ENCODE measurements at regions not wholly inside any gene's neighbourhood (a gene's known extent, or its start where the extent isn't known, plus 50 kb on each side); places are given as distances from the start of the nearest gene placed in this dataset.

DNA sequence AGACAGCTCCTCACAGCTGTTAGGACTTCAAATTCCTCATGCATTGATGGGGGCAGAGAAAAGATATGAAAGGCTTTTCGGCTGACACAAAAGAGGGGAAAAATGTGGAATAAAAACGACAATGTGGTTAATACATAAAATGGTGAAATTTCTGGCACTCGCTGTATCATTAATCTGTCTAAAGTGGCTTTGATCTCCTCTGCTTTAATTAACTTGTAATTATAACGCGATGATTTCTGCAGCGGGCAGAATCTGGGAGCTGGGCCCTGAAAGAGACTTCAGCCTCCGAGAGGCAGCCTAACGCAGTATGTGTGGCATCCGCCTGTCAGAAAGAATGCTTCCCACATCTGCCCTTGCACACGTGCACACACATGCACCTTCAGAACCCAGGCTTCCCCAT lies 144.1 kb upstream of the IGSF21 start:
- no peaks in the 10 kb centered on the region for H3K36me3 Mint-ChIP-seq
- H3K4me3 Mint-ChIP-seq, result no peak overlapping the region
- no peak overlapping the region for H3K27ac Mint-ChIP-seq
- no peaks in the 10 kb centered on the region for H3K9me3 Mint-ChIP-seq
- H3K27me3 Mint-ChIP-seq, result peaks cover 4% of the 10 kb centered on the region
- H3K4me1 Mint-ChIP-seq, result peaks cover 0 to 11% (median 7%) of the 10 kb centered on the region in 3 donors

- H3K4me3 Mint-ChIP-seq, result no peak overlapping the region
- no peak overlapping the region for H3K27ac Mint-ChIP-seq
- H3K4me1 Mint-ChIP-seq, result peaks cover under 1 to 5% (median 3%) of the 10 kb centered on the region in 3 donors
- no peaks in the 10 kb centered on the region for H3K36me3 Mint-ChIP-seq
- H3K27me3 Mint-ChIP-seq, result peaks cover 4% of the 10 kb centered on the region
- no peaks in the 10 kb centered on the region for H3K9me3 Mint-ChIP-seq
Observed at GRCh38 chr1:17965515-17966100, 142.0 kb upstream of the IGSF21 start.

GRCh38 chr1:17966341-17966740 lies 141.3 kb upstream of the IGSF21 start:
- H3K9me3 Mint-ChIP-seq, result no peaks in the 10 kb centered on the region
- no peak overlapping the region for H3K27ac Mint-ChIP-seq
- peaks cover 4% of the 10 kb centered on the region for H3K27me3 Mint-ChIP-seq
- H3K36me3 Mint-ChIP-seq, result no peaks in the 10 kb centered on the region
- peaks cover 6 to 12% (median 10%) of the 10 kb centered on the region in 3 donors for H3K4me1 Mint-ChIP-seq
- no peak overlapping the region for H3K4me3 Mint-ChIP-seq

DNA sequence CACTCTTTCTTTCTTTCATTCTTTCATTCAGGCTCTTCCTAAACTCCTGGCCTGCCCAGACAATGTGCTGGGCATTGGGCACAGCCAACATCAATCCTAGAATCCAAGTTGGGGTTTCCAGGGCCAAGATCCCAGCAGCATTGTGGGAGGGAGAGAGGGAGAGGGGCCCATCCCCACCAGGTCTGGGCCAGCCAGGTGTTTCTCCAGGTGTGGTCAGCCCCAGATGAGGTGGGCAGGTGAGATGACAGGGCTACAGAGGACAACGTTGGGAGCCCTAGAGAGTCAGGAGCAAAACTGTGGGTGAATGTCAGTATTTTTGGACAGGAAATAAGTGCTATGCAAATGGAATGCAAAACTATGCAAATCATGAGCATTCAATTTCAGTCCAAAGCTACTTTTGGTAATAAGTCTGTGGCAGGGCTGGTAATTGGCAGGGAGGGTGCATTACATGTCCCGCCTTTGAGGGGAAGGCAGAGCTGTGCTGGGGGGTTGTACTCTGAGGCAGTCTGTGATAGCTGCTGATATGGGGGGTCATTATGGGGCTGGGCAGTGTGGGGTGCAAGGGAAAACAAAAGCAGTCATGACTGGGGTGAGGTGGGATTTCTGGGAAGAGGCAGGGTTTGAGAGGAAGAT lies 139.9 kb upstream of the IGSF21 start:
- Mint-ChIP-seq H3K36me3 (no peaks in the 10 kb centered on the region), H3K9me3 (no peaks in the 10 kb centered on the region), H3K27ac (no peak overlapping the region), H3K4me3 (no peak overlapping the region), H3K4me1 (peaks cover 6 to 15% (median 14%) of the 10 kb centered on the region in 3 donors), H3K27me3 (peaks cover 2% of the 10 kb centered on the region)

GRCh38 chr1:17970757-17971156 lies 136.8 kb upstream of the IGSF21 start:
- Mint-ChIP-seq H3K4me1 (peaks cover 6 to 14% (median 14%) of the 10 kb centered on the region in 3 donors), H3K4me3 (peak overlapping the region in 1 of 4 donors; percentile 38), H3K27me3 (no peaks in the 10 kb centered on the region), H3K9me3 (no peaks in the 10 kb centered on the region), H3K27ac (peak overlapping the region in 2 of 3 donors; percentile 10 to 67), H3K36me3 (no peaks in the 10 kb centered on the region)

DNA sequence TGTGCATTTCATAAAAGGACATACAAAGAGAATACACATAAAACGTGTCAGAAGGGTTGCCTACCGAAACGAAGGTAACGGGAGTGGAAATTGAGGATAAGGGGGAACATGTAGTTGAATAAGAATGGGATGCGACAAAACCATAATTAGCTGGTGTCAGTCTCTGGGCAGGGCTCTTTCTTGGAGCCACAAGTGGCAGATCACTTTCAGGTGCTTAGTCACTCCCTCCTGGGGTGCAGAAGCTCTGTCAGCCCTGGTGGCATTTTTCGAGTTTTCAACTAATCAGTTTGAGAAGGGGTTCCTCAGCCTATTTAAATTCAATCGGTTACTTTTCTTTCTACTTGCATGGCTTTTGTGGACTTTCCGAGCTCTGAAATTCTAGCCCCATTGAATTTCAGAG lies 133.9 kb upstream of the IGSF21 start:
- no peak overlapping the region for H3K27ac Mint-ChIP-seq

GRCh38 chr1:17976854-17977253 lies 130.7 kb upstream of the IGSF21 start:
- Mint-ChIP-seq H3K27me3 (no peaks in the 10 kb centered on the region), H3K4me1 (no peaks in the 10 kb centered on the region), H3K9me3 (no peaks in the 10 kb centered on the region), H3K36me3 (no peaks in the 10 kb centered on the region), H3K27ac (no peak overlapping the region), H3K4me3 (no peak overlapping the region)

More for the DNA sequence above, 133.9 kb upstream of the IGSF21 start:
- Mint-ChIP-seq H3K9me3 (no peaks in the 10 kb centered on the region), H3K27me3 (no peaks in the 10 kb centered on the region), H3K4me1 (peaks cover 6 to 14% (median 12%) of the 10 kb centered on the region in 3 donors), H3K36me3 (no peaks in the 10 kb centered on the region), H3K4me3 (no peak overlapping the region)

DNA sequence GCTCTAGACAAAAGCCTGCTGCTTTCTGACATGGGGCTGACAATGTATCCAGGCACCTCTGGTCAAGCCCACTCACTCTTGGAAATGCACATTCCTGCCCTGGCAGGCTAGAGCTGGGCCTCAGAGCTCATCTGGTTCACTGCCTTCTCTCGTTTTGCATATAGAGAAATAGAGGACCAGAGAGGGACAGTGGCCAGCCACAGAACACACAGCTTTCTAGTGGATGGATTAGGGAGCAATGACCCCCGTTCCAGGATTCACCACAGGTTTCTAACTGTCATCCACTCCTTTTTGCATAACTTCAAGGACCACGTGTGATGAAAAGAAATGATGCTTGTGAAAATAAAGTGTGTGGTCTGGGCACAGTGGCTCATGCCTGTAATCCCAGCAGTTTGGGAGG lies 129.6 kb upstream of the IGSF21 start:
- no peaks in the 10 kb centered on the region for H3K4me1 Mint-ChIP-seq
- peaks cover 8% of the 10 kb centered on the region for H3K27me3 Mint-ChIP-seq

DNA sequence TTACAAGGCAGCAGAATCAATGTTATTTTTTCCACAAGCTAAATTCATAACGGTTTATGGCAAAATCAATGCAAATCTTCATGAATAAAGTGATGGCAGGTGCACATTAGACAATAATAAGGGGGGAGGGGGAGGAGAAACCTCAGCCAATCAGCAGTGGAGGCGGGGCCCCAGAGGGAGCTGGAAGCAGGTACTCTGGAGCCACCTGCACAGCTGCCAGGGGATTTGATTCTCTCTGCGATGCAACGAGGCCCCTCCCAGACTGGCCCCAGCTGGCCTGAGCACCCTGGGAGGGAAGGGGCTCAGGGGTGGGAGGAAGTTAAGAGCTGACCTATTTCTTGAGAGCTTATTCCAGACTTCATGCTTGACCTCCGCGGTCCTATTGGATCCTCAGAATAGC lies 127.8 kb upstream of the IGSF21 start:
- H3K27ac Mint-ChIP-seq, result no peak overlapping the region
- H3K9me3 Mint-ChIP-seq, result no peaks in the 10 kb centered on the region
- H3K27me3 Mint-ChIP-seq, result peaks cover 15% of the 10 kb centered on the region
- no peaks in the 10 kb centered on the region for H3K36me3 Mint-ChIP-seq
- no peaks in the 10 kb centered on the region for H3K4me1 Mint-ChIP-seq
- H3K4me3 Mint-ChIP-seq, result no peak overlapping the region

More for the DNA sequence above, 129.6 kb upstream of the IGSF21 start:
- H3K36me3 Mint-ChIP-seq, result no peaks in the 10 kb centered on the region
- H3K4me3 Mint-ChIP-seq, result no peak overlapping the region
- no peak overlapping the region for H3K27ac Mint-ChIP-seq
- no peaks in the 10 kb centered on the region for H3K9me3 Mint-ChIP-seq

DNA sequence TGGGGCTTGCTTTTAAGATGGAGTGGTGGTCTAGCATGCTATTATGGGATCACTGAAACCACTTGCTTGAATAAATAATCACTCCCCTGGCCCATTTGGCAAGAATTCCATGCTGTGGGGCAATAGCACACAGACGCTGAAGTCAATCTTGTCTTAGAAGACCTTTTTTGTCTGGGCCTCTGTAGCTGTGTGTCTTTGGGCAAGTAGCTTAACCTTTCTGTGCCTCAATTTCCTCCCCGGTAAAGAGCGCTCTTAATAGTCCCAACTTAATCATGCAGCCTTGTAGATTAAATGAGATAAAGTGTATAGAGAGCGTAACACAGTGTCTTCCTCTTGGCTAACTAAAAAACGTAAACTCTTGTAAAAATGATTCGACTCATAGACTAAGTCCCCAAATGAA lies 125.4 kb upstream of the IGSF21 start:
- H3K27me3 Mint-ChIP-seq, result peaks cover 15% of the 10 kb centered on the region
- H3K4me3 Mint-ChIP-seq, result no peak overlapping the region
- no peaks in the 10 kb centered on the region for H3K4me1 Mint-ChIP-seq
- H3K9me3 Mint-ChIP-seq, result peaks cover 0 to 6% (median 1%) of the 10 kb centered on the region in 3 donors
- no peaks in the 10 kb centered on the region for H3K36me3 Mint-ChIP-seq
- no peak overlapping the region for H3K27ac Mint-ChIP-seq

GRCh38 chr1:17984583-17984982 lies 123.0 kb upstream of the IGSF21 start:
- H3K4me1 Mint-ChIP-seq, result no peaks in the 10 kb centered on the region
- no peak overlapping the region for H3K27ac Mint-ChIP-seq
- H3K4me3 Mint-ChIP-seq, result no peak overlapping the region
- peaks cover 15% of the 10 kb centered on the region for H3K27me3 Mint-ChIP-seq
- H3K36me3 Mint-ChIP-seq, result no peaks in the 10 kb centered on the region
- peaks cover 0 to 8% (median 1%) of the 10 kb centered on the region in 3 donors for H3K9me3 Mint-ChIP-seq

DNA sequence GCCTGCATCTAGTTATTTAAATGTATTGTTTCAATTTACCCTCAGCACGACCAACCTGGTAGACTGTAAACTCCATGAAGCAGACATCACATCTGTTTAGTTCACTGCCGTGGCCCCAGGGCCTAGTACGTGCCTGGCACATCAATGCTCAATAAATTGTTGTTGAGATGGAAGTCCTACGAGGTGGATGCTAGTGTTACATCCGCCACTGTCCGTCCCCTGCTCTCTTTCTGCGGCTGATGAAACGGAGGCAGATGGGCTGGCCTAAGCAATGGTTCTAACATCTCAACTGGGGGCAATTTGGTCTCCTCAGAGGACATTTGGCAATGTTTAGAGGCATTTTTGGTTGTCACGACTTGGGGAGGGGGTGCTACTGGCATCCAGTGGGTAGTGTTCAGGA lies 121.4 kb upstream of the IGSF21 start:
- Mint-ChIP-seq H3K4me1 (no peaks in the 10 kb centered on the region), H3K9me3 (peaks cover 0 to 8% (median 6%) of the 10 kb centered on the region in 3 donors), H3K4me3 (no peak overlapping the region), H3K27me3 (peaks cover 15% of the 10 kb centered on the region), H3K36me3 (no peaks in the 10 kb centered on the region), H3K27ac (no peak overlapping the region)

DNA sequence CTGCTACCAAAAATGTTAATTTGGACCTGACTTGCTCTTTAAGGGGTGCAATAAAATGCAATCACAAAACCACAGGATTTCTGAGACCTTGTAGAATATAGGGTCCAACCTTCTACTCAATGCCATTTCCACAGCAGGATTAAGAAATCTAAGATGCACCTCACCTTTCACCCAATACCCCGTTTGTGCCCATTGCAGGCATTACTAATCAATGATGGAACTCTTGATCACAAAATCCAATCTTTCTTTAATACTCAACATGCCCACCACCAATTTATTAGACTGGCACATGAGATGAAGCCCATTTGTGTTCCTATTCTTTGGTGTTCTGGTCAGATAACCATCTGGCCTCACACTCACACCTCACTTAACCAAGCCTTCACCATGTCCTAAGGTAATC lies 117.2 kb upstream of the IGSF21 start:
- H3K36me3 Mint-ChIP-seq, result no peaks in the 10 kb centered on the region

GRCh38 chr1:17991996-17992395 lies 115.6 kb upstream of the IGSF21 start:
- Mint-ChIP-seq H3K36me3 (no peaks in the 10 kb centered on the region), H3K9me3 (peaks cover 0 to 5% (median 4%) of the 10 kb centered on the region in 3 donors), H3K4me1 (no peaks in the 10 kb centered on the region), H3K27ac (no peak overlapping the region), H3K4me3 (no peak overlapping the region), H3K27me3 (peaks cover 3% of the 10 kb centered on the region)

More for the DNA sequence above, 117.2 kb upstream of the IGSF21 start:
- H3K27ac Mint-ChIP-seq, result no peak overlapping the region
- no peaks in the 10 kb centered on the region for H3K4me1 Mint-ChIP-seq
- peaks cover 0 to 8% (median 6%) of the 10 kb centered on the region in 3 donors for H3K9me3 Mint-ChIP-seq
- H3K4me3 Mint-ChIP-seq, result no peak overlapping the region
- H3K27me3 Mint-ChIP-seq, result peaks cover 2% of the 10 kb centered on the region

DNA sequence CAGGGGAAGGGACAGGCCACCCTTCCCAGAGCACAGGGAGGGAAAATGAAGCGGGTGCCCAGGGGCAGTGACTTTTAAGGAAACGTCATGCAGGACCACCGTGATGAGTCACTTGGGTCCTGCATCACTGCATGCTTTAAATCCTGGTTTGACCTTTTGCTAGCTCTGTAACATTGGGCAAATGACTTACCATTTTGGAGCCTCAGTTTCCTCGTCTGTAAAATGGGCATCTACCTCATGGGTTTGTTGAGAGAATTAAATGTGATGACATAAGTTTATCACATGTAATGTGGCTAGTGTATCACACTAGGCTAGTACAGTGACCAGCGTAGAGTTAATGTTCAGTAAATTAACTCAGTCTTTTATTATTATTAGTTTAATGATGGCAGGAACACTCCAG lies 114.8 kb upstream of the IGSF21 start:
- H3K27ac Mint-ChIP-seq, result no peak overlapping the region
- H3K36me3 Mint-ChIP-seq, result no peaks in the 10 kb centered on the region
- peaks cover 0 to 5% (median 0%) of the 10 kb centered on the region in 3 donors for H3K9me3 Mint-ChIP-seq
- no peaks in the 10 kb centered on the region for H3K4me1 Mint-ChIP-seq
- no peak overlapping the region for H3K4me3 Mint-ChIP-seq
- peaks cover 3% of the 10 kb centered on the region for H3K27me3 Mint-ChIP-seq

DNA sequence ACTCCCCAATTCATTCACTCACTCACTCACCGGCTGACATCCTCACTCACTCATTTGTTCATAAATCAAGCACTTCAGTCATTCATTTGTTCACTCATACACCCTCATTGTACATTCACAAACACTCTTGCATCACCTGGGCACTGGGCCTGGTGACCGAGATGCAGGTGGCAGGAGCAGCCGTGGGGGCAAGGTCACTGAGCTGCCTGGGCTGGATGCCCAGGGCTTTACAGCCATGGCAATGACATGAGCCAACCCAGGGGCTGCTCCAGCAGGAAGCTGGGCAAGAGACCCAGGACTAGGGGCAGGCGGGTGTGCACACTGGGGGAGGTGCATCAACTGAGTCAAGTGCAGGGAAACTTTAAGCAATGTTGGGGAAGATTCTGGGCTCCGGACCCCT lies 113.6 kb upstream of the IGSF21 start:
- Mint-ChIP-seq H3K27me3 (peaks cover 3% of the 10 kb centered on the region), H3K4me1 (no peaks in the 10 kb centered on the region), H3K4me3 (no peak overlapping the region), H3K36me3 (no peaks in the 10 kb centered on the region), H3K9me3 (peaks cover 0 to 5% (median 0%) of the 10 kb centered on the region in 3 donors), H3K27ac (no peak overlapping the region)

Measured in IgD-negative memory B cell (primary cell).